NB4 (cell line): ENCODE measurements at regions not wholly inside any gene's neighbourhood (a gene's known extent, or its start where the extent isn't known, plus 50 kb on each side); places are given as distances from the start of the nearest gene placed in this dataset.

Source experiments
- POLR2A ChIP-seq: IDR thresholded peaks from 2 replicates; pipeline ENCODE4 v1.6.1; 2011; ENCODE audit warnings: mild to moderate bottlenecking; ENCODE audit not compliant: insufficient read length; ENCODE audit errors: extremely low read depth
- TF ChIP-seq, protein P1 (sequence below): IDR thresholded peaks from one replicate; pipeline ENCODE4 v1.5.1; 2012; ENCODE audit warnings: low read depth, low read length

DNA sequence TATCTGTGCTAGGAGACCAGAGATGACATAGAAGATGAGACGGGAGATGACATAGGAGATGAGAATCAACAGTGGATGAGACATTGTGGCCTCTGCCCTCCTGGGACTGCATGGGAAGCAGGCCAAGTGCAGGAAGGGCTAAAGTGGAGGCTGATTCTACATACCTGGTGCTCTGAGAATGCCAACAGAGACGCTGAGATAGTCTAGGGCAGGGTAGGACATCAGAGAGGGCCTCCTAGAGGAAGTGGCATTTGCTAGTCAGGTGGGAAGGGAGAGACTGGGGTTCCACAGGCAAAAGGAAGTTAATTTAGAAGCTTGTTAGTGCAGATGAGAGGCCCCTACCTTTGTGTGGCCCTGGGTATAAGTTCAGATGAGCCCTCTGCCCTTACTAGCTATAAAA, 224.2 kb downstream of the CBLN1 start:
- TF ChIP-seq, protein P1, sequence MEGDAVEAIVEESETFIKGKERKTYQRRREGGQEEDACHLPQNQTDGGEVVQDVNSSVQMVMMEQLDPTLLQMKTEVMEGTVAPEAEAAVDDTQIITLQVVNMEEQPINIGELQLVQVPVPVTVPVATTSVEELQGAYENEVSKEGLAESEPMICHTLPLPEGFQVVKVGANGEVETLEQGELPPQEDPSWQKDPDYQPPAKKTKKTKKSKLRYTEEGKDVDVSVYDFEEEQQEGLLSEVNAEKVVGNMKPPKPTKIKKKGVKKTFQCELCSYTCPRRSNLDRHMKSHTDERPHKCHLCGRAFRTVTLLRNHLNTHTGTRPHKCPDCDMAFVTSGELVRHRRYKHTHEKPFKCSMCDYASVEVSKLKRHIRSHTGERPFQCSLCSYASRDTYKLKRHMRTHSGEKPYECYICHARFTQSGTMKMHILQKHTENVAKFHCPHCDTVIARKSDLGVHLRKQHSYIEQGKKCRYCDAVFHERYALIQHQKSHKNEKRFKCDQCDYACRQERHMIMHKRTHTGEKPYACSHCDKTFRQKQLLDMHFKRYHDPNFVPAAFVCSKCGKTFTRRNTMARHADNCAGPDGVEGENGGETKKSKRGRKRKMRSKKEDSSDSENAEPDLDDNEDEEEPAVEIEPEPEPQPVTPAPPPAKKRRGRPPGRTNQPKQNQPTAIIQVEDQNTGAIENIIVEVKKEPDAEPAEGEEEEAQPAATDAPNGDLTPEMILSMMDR: no peak
- no peak for TF ChIP-seq POLR2A
